ENCODE measurements at regions not wholly inside any gene's neighbourhood (a gene's known extent, or its start where the extent isn't known, plus 50 kb on each side); places are given as distances from the start of the nearest gene placed in this dataset.

DNA sequence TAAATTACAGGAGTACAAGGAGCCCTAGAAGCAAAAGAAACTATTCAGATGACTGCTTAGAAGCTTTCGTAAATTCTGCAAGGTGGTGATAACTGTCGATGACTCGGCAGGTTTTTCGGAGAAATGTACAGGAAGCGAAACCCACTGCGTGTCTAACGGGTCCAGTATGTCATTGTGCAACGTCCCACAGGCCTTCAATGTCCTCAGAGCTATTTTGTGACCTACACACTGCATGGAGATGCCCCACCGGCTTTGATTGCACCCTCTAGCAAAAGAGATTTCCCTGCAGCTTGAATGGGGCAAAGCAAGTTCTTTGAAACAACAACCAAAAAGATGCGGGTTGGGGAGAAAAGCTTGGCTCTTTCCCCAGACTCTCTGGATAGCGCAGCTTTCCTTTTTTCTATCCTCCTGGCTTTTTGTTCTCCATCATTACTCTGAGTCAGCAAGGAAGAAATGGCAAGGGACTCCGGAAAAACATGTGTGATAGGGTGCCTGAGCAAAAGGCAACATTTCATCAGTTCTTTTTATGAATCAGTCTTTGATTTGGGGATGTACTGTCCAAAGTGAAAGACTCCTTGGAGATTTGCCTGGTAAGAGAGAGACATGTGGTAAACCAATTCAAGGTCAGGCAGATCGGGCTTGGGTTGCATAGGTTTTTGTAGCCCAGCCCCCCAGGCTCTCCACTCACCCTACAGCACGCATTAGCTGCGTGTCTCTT lies 112.0 kb upstream of the TBL1X start:
- TF ChIP-seq, protein P1, sequence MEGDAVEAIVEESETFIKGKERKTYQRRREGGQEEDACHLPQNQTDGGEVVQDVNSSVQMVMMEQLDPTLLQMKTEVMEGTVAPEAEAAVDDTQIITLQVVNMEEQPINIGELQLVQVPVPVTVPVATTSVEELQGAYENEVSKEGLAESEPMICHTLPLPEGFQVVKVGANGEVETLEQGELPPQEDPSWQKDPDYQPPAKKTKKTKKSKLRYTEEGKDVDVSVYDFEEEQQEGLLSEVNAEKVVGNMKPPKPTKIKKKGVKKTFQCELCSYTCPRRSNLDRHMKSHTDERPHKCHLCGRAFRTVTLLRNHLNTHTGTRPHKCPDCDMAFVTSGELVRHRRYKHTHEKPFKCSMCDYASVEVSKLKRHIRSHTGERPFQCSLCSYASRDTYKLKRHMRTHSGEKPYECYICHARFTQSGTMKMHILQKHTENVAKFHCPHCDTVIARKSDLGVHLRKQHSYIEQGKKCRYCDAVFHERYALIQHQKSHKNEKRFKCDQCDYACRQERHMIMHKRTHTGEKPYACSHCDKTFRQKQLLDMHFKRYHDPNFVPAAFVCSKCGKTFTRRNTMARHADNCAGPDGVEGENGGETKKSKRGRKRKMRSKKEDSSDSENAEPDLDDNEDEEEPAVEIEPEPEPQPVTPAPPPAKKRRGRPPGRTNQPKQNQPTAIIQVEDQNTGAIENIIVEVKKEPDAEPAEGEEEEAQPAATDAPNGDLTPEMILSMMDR (IDR thresholded peaks at IDR 0.05): no peak
- no peak for TF ChIP-seq POLR2A (IDR thresholded peaks at IDR 0.05)

Measured in adrenal gland (tissue), 5 donors.